GM23338 (cell line): ENCODE measurements at regions not wholly inside any gene's neighbourhood (a gene's known extent, or its start where the extent isn't known, plus 50 kb on each side); places are given as distances from the start of the nearest gene placed in this dataset.

Experiments used
- CREB1 ChIP-seq: fragments of 250-450 bp; sonication (Bioruptor Pico); IDR thresholded peaks from 2 replicates; pipeline ENCODE4 v1.5.0; 2020; ENCODE audit warnings: low read depth, mild to moderate bottlenecking, moderate library complexity
- EZH2 ChIP-seq: fragments of 200-600 bp; sonication (generic); IDR thresholded peaks from one replicate; pipeline ENCODE4 v1.8.0; 2017; ENCODE audit warnings: antibody characterized with exemption, mild to moderate bottlenecking, low read depth; ENCODE audit not compliant: unreplicated experiment
- EZH2phosphoT487 ChIP-seq: fragments of 200-600 bp; sonication (generic); IDR thresholded peaks from one replicate; pipeline ENCODE4 v1.8.1; 2018; ENCODE audit warnings: antibody characterized with exemption; ENCODE audit not compliant: unreplicated experiment
- JUNB ChIP-seq: IDR thresholded peaks from one replicate; pipeline ENCODE4 v1.6.1; 2016; ENCODE audit warnings: antibody characterized with exemption; ENCODE audit not compliant: unreplicated experiment
- NANOG ChIP-seq: IDR thresholded peaks from 2 replicates; pipeline ENCODE4 v1.6.1; 2016; ENCODE audit warnings: antibody characterized with exemption, borderline replicate concordance
- POLR2AphosphoS5 ChIP-seq: IDR thresholded peaks from 2 replicates; pipeline ENCODE4 v1.6.1; 2016; ENCODE audit warnings: antibody characterized with exemption, low read depth
- STAT1 ChIP-seq: IDR thresholded peaks from one replicate; pipeline ENCODE4 v1.6.1; 2016; ENCODE audit warnings: antibody characterized with exemption; ENCODE audit not compliant: unreplicated experiment
- ZNF114 ChIP-seq: fragments of 250-450 bp; sonication (Bioruptor Pico); IDR thresholded peaks from 2 replicates; pipeline ENCODE4 v1.5.0; 2020; ENCODE audit warnings: mild to moderate bottlenecking, moderate library complexity
- ZNF331 ChIP-seq: fragments of 250-450 bp; sonication (Bioruptor Pico); IDR thresholded peaks from 2 replicates; pipeline ENCODE4 v1.5.0; 2020; ENCODE audit warnings: low read depth, mild to moderate bottlenecking, moderate library complexity
- TF ChIP-seq, protein P1 (sequence below), 2 experiments: fragments of 200-600 bp in 1 of 2; sonication (generic) in 1 of 2; conservative IDR thresholded peaks; 2 replicates each; pipeline versions ENCODE4 v1.5.1 to v1.6.1; 2016 to 2017; ENCODE audit warnings: antibody characterized with exemption in 2 of 2, low read depth in 2 of 2, mild to moderate bottlenecking in 2 of 2, moderate library complexity in 1 of 2
- TF ChIP-seq, protein P2 (sequence below): IDR thresholded peaks from one replicate; pipeline ENCODE4 v1.6.1; 2018; ENCODE audit warnings: antibody characterized with exemption; ENCODE audit not compliant: unreplicated experiment
- TF ChIP-seq, protein P3 (sequence below): IDR thresholded peaks from 2 replicates; pipeline ENCODE4 v1.6.1; 2016; ENCODE audit warnings: antibody characterized with exemption
- TF ChIP-seq, protein P4 (sequence below): fragments of 250-450 bp; sonication (Bioruptor Pico); IDR thresholded peaks from 2 replicates; pipeline ENCODE4 v1.5.0; 2020; ENCODE audit warnings: mild to moderate bottlenecking, moderate library complexity

DNA sequence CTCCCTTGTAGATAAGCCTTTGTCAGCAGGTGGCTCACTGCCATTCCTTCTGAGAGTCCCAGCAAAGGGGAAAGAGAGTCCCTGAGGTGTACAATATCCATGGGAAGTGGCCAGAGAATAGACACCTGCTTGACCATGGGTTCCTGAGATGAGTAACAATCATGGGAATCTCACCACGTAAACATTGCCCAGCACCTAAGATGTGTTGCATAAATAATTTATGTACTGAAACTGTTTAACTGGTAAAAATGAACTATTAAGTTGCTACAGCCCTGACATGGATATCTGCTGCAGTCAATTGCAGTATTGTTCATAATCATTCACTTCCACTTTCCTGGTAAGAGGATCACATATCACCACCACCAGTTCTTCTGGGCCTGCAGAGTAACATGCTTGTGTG is 123.8 kb upstream of the INHBA start:
- TF ChIP-seq, protein P1, sequence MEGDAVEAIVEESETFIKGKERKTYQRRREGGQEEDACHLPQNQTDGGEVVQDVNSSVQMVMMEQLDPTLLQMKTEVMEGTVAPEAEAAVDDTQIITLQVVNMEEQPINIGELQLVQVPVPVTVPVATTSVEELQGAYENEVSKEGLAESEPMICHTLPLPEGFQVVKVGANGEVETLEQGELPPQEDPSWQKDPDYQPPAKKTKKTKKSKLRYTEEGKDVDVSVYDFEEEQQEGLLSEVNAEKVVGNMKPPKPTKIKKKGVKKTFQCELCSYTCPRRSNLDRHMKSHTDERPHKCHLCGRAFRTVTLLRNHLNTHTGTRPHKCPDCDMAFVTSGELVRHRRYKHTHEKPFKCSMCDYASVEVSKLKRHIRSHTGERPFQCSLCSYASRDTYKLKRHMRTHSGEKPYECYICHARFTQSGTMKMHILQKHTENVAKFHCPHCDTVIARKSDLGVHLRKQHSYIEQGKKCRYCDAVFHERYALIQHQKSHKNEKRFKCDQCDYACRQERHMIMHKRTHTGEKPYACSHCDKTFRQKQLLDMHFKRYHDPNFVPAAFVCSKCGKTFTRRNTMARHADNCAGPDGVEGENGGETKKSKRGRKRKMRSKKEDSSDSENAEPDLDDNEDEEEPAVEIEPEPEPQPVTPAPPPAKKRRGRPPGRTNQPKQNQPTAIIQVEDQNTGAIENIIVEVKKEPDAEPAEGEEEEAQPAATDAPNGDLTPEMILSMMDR (conservative IDR thresholded peaks at IDR 0.05; ENCODE audit: low read depth in 2 of 2): no peak
- TF ChIP-seq, protein P2, sequence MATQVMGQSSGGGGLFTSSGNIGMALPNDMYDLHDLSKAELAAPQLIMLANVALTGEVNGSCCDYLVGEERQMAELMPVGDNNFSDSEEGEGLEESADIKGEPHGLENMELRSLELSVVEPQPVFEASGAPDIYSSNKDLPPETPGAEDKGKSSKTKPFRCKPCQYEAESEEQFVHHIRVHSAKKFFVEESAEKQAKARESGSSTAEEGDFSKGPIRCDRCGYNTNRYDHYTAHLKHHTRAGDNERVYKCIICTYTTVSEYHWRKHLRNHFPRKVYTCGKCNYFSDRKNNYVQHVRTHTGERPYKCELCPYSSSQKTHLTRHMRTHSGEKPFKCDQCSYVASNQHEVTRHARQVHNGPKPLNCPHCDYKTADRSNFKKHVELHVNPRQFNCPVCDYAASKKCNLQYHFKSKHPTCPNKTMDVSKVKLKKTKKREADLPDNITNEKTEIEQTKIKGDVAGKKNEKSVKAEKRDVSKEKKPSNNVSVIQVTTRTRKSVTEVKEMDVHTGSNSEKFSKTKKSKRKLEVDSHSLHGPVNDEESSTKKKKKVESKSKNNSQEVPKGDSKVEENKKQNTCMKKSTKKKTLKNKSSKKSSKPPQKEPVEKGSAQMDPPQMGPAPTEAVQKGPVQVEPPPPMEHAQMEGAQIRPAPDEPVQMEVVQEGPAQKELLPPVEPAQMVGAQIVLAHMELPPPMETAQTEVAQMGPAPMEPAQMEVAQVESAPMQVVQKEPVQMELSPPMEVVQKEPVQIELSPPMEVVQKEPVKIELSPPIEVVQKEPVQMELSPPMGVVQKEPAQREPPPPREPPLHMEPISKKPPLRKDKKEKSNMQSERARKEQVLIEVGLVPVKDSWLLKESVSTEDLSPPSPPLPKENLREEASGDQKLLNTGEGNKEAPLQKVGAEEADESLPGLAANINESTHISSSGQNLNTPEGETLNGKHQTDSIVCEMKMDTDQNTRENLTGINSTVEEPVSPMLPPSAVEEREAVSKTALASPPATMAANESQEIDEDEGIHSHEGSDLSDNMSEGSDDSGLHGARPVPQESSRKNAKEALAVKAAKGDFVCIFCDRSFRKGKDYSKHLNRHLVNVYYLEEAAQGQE: no peak
- TF ChIP-seq JUNB: no peak
- TF ChIP-seq CREB1: no peak
- TF ChIP-seq POLR2AphosphoS5: no peak
- no peak for TF ChIP-seq EZH2
- no peak for TF ChIP-seq EZH2phosphoT487
- TF ChIP-seq, protein P3, sequence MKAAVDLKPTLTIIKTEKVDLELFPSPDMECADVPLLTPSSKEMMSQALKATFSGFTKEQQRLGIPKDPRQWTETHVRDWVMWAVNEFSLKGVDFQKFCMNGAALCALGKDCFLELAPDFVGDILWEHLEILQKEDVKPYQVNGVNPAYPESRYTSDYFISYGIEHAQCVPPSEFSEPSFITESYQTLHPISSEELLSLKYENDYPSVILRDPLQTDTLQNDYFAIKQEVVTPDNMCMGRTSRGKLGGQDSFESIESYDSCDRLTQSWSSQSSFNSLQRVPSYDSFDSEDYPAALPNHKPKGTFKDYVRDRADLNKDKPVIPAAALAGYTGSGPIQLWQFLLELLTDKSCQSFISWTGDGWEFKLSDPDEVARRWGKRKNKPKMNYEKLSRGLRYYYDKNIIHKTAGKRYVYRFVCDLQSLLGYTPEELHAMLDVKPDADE: no peak
- no peak for TF ChIP-seq NANOG
- no peak for TF ChIP-seq ZNF331 (CRISPR knock-in tag)
- TF ChIP-seq ZNF114 (CRISPR knock-in tag): no peak
- TF ChIP-seq, protein P4, sequence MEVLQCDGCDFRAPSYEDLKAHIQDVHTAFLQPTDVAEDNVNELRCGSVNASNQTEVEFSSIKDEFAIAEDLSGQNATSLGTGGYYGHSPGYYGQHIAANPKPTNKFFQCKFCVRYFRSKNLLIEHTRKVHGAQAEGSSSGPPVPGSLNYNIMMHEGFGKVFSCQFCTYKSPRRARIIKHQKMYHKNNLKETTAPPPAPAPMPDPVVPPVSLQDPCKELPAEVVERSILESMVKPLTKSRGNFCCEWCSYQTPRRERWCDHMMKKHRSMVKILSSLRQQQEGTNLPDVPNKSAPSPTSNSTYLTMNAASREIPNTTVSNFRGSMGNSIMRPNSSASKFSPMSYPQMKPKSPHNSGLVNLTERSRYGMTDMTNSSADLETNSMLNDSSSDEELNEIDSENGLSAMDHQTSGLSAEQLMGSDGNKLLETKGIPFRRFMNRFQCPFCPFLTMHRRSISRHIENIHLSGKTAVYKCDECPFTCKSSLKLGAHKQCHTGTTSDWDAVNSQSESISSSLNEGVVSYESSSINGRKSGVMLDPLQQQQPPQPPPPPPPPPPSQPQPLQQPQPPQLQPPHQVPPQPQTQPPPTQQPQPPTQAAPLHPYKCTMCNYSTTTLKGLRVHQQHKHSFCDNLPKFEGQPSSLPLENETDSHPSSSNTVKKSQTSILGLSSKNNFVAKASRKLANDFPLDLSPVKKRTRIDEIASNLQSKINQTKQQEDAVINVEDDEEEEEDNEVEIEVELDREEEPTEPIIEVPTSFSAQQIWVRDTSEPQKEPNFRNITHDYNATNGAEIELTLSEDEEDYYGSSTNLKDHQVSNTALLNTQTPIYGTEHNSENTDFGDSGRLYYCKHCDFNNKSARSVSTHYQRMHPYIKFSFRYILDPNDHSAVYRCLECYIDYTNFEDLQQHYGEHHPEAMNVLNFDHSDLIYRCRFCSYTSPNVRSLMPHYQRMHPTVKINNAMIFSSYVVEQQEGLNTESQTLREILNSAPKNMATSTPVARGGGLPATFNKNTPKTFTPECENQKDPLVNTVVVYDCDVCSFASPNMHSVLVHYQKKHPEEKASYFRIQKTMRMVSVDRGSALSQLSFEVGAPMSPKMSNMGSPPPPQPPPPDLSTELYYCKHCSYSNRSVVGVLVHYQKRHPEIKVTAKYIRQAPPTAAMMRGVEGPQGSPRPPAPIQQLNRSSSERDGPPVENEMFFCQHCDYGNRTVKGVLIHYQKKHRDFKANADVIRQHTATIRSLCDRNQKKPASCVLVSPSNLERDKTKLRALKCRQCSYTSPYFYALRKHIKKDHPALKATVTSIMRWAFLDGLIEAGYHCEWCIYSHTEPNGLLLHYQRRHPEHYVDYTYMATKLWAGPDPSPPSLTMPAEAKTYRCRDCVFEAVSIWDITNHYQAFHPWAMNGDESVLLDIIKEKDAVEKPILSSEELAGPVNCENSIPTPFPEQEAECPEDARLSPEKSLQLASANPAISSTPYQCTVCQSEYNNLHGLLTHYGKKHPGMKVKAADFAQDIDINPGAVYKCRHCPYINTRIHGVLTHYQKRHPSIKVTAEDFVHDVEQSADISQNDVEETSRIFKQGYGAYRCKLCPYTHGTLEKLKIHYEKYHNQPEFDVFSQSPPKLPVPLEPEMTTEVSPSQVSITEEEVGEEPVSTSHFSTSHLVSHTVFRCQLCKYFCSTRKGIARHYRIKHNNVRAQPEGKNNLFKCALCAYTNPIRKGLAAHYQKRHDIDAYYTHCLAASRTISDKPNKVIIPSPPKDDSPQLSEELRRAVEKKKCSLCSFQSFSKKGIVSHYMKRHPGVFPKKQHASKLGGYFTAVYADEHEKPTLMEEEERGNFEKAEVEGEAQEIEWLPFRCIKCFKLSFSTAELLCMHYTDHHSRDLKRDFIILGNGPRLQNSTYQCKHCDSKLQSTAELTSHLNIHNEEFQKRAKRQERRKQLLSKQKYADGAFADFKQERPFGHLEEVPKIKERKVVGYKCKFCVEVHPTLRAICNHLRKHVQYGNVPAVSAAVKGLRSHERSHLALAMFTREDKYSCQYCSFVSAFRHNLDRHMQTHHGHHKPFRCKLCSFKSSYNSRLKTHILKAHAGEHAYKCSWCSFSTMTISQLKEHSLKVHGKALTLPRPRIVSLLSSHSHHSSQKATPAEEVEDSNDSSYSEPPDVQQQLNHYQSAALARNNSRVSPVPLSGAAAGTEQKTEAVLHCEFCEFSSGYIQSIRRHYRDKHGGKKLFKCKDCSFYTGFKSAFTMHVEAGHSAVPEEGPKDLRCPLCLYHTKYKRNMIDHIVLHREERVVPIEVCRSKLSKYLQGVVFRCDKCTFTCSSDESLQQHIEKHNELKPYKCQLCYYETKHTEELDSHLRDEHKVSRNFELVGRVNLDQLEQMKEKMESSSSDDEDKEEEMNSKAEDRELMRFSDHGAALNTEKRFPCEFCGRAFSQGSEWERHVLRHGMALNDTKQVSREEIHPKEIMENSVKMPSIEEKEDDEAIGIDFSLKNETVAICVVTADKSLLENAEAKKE (CRISPR knock-in tag): no peak
- no peak for TF ChIP-seq STAT1
